ENCODE measurements at regions not wholly inside any gene's neighbourhood (a gene's known extent, or its start where the extent isn't known, plus 50 kb on each side); places are given as distances from the start of the nearest gene placed in this dataset.

GRCh38 chr21:23950344-23950743 is 1656.9 kb downstream of the MRPL39 start:
- no peak overlapping the region for H3K27ac ChIP-seq (ENCODE audit: control insufficient read depth, insufficient read depth, low read length)
- H3K79me2 ChIP-seq (ENCODE audit: control insufficient read depth, insufficient read depth, low read length) = no peaks in the 10 kb centered on the region
- no peak for DNase-seq (ENCODE audit: low read depth, low spot score)
- H3K9ac ChIP-seq (ENCODE audit: control insufficient read depth, extremely low read depth, insufficient read depth, low read length) = no peak overlapping the region
- H3K9me3 ChIP-seq (ENCODE audit: control insufficient read depth, low read depth, low read length) = peaks cover 4% of the 10 kb centered on the region
- dilution Hi-C loops (cut with MboI; ENCODE audit: extremely low pct_ligation_motif_present, low sequenced_read_pairs) = no loop called here
- no peaks in the 10 kb centered on the region for H3K36me3 ChIP-seq (ENCODE audit: control insufficient read depth in 2 of 2, extremely low read depth in 1 of 2, insufficient read depth in 2 of 2, low read length in 2 of 2)
- no peaks in the 10 kb centered on the region for H3K9me1 ChIP-seq (ENCODE audit: control insufficient read depth, extremely low read depth, insufficient read depth, low read length)
- no peak for FAIRE-seq
- H3K4me2 ChIP-seq (ENCODE audit: control insufficient read depth, extremely low read depth, insufficient read depth, low read depth, low read length) = no peak overlapping the region
- no peak overlapping the region for H2AFZ ChIP-seq (ENCODE audit: control insufficient read depth, low read length)
- no peak for TF ChIP-seq EZH2 (IDR thresholded peaks at IDR 0.05; ENCODE audit: low read length)
- no peak for TF ChIP-seq CTCF (optimal IDR thresholded peaks at IDR 0.05 in 1 of 3, IDR thresholded peaks at IDR 0.05 in 1 of 3, conservative IDR thresholded peaks at IDR 0.05 in 1 of 3; ENCODE audit: extremely low read depth in 1 of 3, insufficient read depth in 2 of 3, low read length in 3 of 3)
- H3K4me3 ChIP-seq (ENCODE audit: control insufficient read depth in 2 of 3, extremely low read depth in 1 of 3, insufficient read depth in 2 of 3, low read depth in 1 of 3, low read length in 3 of 3) = no peak overlapping the region
- no peaks in the 10 kb centered on the region for H3K4me1 ChIP-seq (ENCODE audit: control insufficient read depth, extremely low read depth, insufficient read depth, low read length)
- H4K20me1 ChIP-seq (ENCODE audit: control insufficient read depth, extremely low read depth, insufficient read depth, low read length) = no peaks in the 10 kb centered on the region
- no peaks in the 10 kb centered on the region for H3K27me3 ChIP-seq (ENCODE audit: control insufficient read depth, extremely low read depth, insufficient read depth, low read length)

- no peaks in the 10 kb centered on the region for H3K4me1 ChIP-seq (ENCODE audit: control insufficient read depth, extremely low read depth, insufficient read depth, low read length)
- FAIRE-seq (no peak), DNase-seq (ENCODE audit: low read depth, low spot score) (no peak)
- dilution Hi-C loops (cut with MboI; ENCODE audit: extremely low pct_ligation_motif_present, low sequenced_read_pairs) = no loop called here
- no peaks in the 10 kb centered on the region for H3K9me1 ChIP-seq (ENCODE audit: control insufficient read depth, extremely low read depth, insufficient read depth, low read length)
- no peak overlapping the region for H3K9ac ChIP-seq (ENCODE audit: control insufficient read depth, extremely low read depth, insufficient read depth, low read length)
- H4K20me1 ChIP-seq (ENCODE audit: control insufficient read depth, extremely low read depth, insufficient read depth, low read length) = no peaks in the 10 kb centered on the region
- no peak overlapping the region for H3K27ac ChIP-seq (ENCODE audit: control insufficient read depth, insufficient read depth, low read length)
- H3K9me3 ChIP-seq (ENCODE audit: control insufficient read depth, low read depth, low read length) = peaks cover 7% of the 10 kb centered on the region
- no peaks in the 10 kb centered on the region for H3K36me3 ChIP-seq (ENCODE audit: control insufficient read depth in 2 of 2, extremely low read depth in 1 of 2, insufficient read depth in 2 of 2, low read length in 2 of 2)
- no peaks in the 10 kb centered on the region for H3K79me2 ChIP-seq (ENCODE audit: control insufficient read depth, insufficient read depth, low read length)
- H2AFZ ChIP-seq (ENCODE audit: control insufficient read depth, low read length) = no peak overlapping the region
- no peak overlapping the region for H3K4me3 ChIP-seq (ENCODE audit: control insufficient read depth in 2 of 3, extremely low read depth in 1 of 3, insufficient read depth in 2 of 3, low read depth in 1 of 3, low read length in 3 of 3)
- TF ChIP-seq EZH2 (IDR thresholded peaks at IDR 0.05; ENCODE audit: low read length) = no peak
- H3K27me3 ChIP-seq (ENCODE audit: control insufficient read depth, extremely low read depth, insufficient read depth, low read length) = no peaks in the 10 kb centered on the region
- H3K4me2 ChIP-seq (ENCODE audit: control insufficient read depth, extremely low read depth, insufficient read depth, low read depth, low read length) = no peak overlapping the region
Measured at GRCh38 chr21:23949493-23949892, 1657.8 kb downstream of the MRPL39 start.

GRCh38 chr21:23939369-23940065 is 1667.8 kb downstream of the MRPL39 start:
- no peak overlapping the region for H3K9ac ChIP-seq (ENCODE audit: control insufficient read depth, extremely low read depth, insufficient read depth, low read length)
- no peak overlapping the region for H3K4me2 ChIP-seq (ENCODE audit: control insufficient read depth, extremely low read depth, insufficient read depth, low read depth, low read length)
- H3K4me3 ChIP-seq (ENCODE audit: control insufficient read depth in 2 of 3, extremely low read depth in 1 of 3, insufficient read depth in 2 of 3, low read depth in 1 of 3, low read length in 3 of 3) = no peak overlapping the region
- no peak for FAIRE-seq
- no peaks in the 10 kb centered on the region for H3K27me3 ChIP-seq (ENCODE audit: control insufficient read depth, extremely low read depth, insufficient read depth, low read length)
- peaks cover 5% of the 10 kb centered on the region for H3K9me3 ChIP-seq (ENCODE audit: control insufficient read depth, low read depth, low read length)
- no peak for DNase-seq (ENCODE audit: low read depth, low spot score)
- H3K27ac ChIP-seq (ENCODE audit: control insufficient read depth, insufficient read depth, low read length) = no peak overlapping the region
- no peaks in the 10 kb centered on the region for H4K20me1 ChIP-seq (ENCODE audit: control insufficient read depth, extremely low read depth, insufficient read depth, low read length)
- TF ChIP-seq CTCF (optimal IDR thresholded peaks at IDR 0.05 in 1 of 3, IDR thresholded peaks at IDR 0.05 in 1 of 3, conservative IDR thresholded peaks at IDR 0.05 in 1 of 3; ENCODE audit: extremely low read depth in 1 of 3, insufficient read depth in 2 of 3, low read length in 3 of 3) (no peak), EZH2 (IDR thresholded peaks at IDR 0.05; ENCODE audit: low read length) (no peak)
- H3K79me2 ChIP-seq (ENCODE audit: control insufficient read depth, insufficient read depth, low read length) = no peaks in the 10 kb centered on the region
- no peaks in the 10 kb centered on the region for H3K36me3 ChIP-seq (ENCODE audit: control insufficient read depth in 2 of 2, extremely low read depth in 1 of 2, insufficient read depth in 2 of 2, low read length in 2 of 2)
- H3K9me1 ChIP-seq (ENCODE audit: control insufficient read depth, extremely low read depth, insufficient read depth, low read length) = no peaks in the 10 kb centered on the region
- H2AFZ ChIP-seq (ENCODE audit: control insufficient read depth, low read length) = no peak overlapping the region
- dilution Hi-C loops (cut with MboI; ENCODE audit: extremely low pct_ligation_motif_present, low sequenced_read_pairs) = no loop called here
- H3K4me1 ChIP-seq (ENCODE audit: control insufficient read depth, extremely low read depth, insufficient read depth, low read length) = no peaks in the 10 kb centered on the region

All from keratinocyte (primary cell).